NCI-H2081 (cell line): ENCODE measurements at regions not wholly inside any gene's neighbourhood (a gene's known extent, or its start where the extent isn't known, plus 50 kb on each side); places are given as distances from the start of the nearest gene placed in this dataset.
"Not testable (repeated sequence)": the region's sequence is repeated elsewhere in the genome, so short reads cannot be mapped to it uniquely, and the experiment has no call there.

Experiments used
- DNase-seq, 2 experiments: peaks; one replicate each; lab custom pipeline; 2025; lab: John Stamatoyannopoulos, UW

DNA sequence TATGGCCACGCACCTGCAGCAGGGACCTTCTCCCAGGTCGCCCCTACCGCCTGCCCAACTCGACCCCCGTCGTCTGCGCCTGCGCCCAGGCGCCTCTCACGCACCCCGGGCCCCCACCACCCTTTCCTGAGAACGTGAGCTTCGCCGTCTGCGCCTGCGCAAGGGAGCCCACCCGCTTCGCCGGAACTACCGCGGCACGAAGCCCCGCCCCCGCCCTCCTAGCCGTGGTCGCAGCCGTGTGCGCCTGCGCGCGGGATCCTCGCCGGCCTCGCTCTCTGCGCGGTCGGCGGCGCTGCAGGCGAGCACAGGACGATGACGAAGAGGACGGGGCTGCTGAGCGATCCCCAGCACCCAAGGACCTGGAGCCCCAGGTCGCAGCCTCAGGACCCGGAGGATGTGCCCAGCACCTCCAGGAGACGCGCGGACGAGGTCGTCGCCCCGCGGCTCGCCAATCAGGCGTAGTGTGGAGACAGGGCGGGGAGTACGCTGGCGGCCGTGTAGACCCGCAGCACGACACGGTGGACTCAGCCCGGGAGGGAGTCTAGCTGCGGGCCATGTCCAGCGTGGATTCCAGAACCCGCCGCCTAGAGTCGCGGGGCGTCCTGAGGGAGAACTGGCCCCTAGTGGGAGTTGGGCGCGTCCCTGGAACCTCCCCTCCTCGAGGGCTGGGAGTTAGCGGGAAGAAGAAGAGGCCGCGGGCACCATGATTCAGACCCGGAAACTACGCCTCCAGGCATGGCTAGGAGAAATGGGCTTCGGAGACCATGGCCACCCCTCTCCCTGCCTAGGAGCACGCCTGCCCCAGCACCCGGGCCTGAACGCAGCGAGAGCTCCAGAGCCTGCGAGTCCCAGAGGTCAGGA is 1120.8 kb upstream of the TMEM132C start:
- DNase-seq, result peak; percentile 8 to 10

DNA sequence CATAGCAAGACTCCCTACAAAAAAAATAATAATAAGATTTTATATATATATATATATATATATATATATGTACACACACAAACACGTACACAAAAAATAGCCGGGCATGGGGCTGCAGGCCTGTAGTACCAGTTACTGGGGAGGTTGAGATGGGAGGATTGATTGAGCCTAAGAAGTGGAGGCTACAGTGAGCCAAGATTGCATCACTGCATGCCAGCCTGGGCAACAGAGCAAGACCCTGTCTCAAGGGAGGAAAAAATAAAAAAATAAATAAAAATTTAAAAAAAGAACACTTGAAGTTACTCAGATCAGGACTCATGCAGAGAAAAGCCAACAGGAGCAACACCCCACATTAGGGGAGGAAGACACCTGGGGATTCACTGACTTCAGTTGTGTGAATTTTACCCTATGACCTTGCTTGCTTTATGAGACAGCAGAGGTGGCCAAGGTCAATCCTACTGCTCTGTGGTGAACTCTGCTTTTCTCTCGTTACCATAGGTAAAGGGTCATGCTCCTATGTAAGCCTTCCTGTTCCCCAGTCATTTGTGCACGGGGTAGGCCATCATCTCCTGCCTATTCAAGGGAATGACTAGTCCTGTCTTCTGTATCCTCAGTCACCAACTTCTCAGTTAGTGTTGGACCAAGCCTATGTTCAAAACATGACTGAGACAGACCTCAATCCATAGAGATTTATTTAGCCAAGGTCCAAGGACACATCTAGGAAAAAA is 1119.8 kb upstream of the TMEM132C start:
- DNase-seq, result no peak

DNA sequence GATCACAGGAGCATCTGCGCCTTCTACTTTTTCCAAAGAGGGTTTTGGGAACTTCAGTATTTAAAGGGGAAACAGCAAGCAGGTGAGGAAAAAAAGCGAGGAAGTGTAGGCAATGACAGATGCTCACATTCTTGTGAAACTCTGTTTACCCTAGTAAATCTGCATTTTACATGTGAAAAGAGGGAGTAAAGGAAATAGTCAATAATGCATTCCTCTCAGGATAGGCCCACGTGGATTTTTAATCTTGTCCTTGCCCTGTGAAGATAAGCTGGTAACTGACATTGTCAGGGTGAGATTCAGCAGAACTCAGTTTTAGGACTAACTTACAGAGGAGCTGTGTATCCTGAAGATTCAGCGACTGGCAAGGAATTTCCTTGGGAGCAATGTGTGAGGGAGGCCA is 1119.2 kb upstream of the TMEM132C start:
- no peak for DNase-seq

DNA sequence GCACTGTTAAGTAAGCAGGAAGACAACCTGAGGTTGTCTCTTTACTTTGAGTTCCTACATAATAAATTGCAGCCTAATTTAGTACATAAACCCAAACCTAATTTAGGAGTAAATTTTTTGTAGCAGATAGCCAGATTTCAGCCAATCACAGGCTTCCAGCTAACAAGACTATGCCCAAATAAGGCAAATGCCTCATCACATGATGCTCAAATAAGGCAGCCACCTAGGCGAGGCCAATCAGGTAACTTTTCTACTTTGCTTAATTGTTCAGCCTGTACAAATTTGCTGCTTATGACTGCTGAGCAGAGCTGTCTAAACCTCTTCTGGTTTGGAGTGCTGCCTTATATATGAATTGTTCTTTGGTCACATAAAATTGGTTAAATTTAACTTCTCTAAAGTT is 1118.7 kb upstream of the TMEM132C start:
- DNase-seq, result no peak

DNA sequence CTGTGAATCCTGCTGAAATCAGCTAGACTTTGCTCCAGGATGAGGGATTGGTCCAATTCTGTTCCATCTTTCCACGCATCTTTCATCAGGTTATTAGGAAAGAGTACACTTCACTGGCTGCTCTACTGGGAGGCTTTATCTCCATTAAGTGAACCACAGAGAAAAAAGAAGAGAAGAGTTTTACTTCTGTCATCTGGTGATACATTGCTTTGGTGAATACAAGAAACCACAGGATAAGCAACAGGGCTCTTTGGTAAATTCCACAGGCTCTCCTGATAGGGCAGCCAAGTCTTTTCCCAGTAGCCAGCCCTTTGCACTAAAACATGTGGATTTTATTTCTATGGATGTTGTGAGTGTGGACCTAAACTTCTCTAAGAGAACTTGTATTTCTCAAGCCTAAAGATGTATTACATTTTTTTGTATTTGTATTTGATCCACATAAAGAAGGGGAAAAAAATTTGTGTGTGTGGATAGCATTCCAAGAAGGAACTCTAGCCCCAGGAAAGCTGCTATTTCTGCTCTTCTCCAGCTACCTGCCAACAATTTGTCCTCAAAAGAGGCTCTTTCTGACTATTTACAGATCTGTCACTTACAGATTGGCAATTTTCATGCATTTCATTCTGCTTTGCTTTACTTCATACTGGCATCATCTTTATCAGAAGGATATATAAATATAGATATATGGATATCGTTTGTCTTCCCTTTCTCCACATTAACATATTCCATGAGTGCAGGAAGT is 1117.6 kb upstream of the TMEM132C start:
- DNase-seq, result no peak

DNA sequence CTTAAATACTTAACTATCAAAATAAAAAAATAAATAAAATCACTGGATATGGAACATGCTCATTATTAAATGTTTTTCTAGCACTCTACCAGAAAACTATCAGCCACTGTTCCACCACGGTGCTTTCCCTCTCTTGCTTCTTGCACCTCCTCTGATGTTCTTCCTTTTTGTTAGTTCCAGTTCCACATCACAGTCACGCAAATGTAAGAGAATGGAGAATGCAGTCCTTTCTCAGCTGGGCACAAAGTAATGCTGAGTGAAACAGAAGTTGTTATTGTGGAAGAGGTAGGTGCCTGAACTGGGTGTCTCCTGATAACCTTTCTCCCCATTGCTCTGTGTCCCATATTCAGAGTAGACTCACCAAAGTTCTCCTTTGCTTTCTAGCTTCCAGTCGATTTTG is 1116.9 kb upstream of the TMEM132C start:
- DNase-seq, result no peak

DNA sequence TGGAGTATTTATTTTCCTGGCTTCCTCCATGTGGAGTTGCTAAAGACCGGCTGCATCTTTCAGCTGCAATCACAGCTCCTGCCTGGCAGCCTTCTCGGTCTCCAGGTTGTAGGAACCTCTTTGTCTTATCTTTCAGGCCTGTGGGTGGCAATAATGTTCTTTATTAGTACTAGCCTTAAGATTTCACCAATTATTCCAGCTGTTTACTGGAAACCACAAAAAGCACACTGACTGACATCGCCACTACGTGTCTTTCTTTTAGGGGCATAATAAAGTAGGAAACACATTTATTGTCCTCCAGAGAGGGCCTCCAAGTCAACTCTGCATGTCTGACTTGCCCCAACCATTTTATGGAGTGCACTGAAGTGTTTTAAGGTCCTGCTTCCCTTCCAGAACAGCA is 1116.5 kb upstream of the TMEM132C start:
- no peak for DNase-seq

DNA sequence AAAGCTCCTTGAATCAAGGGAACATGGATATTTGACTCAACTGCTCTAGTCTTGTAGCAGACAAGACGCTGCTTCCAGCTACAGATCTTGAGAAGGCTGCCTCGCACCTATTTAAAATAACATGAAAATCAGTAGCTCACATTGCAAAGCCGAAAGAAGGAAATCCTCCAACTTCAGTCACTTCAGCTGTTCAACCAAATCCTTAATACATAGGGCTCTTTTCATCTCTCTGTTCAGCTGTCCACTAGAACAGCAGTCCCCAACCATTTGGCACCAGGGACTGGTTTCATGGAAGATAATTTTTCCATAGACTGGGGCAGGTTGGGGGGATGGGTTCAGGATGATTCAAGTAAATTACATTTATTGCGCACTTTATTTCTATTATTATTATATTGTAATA is 1116.0 kb upstream of the TMEM132C start:
- no peak for DNase-seq

DNA sequence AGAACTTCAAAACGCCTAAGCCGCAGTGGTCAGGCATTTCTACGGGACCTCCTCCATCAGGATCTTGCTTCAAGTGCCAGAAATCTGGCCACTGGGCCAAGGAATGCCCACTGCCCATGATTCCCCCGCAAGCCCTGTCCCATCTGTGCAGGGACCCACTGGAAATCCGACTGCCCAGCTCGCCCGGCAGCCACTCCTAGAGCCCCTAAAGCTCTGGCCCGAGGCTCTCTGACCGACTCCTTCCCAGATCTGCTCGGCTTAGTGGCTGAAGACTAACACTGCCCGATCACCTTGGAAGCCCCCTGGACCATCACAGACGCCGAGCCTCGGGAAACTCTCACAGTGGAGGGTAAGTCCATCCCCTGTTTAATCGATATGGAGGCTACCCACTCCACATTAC is 1113.0 kb upstream of the TMEM132C start:
- DNase-seq, result no peak

DNA sequence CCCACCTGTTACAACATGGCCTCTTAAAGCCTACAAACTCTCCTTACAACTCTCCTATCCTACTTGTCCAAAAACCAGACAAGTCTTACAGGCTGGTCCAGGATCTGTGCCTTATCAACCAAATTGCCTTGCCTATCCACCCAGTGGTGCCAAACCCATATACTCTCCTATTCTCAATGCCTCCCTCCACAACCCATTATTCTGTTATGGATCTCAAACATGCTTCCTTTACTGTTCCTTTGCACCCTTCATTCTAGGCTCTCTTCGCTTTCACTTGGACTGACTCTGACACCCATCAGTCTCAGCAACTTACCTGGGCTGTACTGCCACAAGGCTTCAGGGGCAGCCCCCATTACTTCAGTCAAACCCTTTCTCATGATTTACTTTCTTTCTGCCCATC is 1112.1 kb upstream of the TMEM132C start:
- not testable (repeated sequence) for DNase-seq

DNA sequence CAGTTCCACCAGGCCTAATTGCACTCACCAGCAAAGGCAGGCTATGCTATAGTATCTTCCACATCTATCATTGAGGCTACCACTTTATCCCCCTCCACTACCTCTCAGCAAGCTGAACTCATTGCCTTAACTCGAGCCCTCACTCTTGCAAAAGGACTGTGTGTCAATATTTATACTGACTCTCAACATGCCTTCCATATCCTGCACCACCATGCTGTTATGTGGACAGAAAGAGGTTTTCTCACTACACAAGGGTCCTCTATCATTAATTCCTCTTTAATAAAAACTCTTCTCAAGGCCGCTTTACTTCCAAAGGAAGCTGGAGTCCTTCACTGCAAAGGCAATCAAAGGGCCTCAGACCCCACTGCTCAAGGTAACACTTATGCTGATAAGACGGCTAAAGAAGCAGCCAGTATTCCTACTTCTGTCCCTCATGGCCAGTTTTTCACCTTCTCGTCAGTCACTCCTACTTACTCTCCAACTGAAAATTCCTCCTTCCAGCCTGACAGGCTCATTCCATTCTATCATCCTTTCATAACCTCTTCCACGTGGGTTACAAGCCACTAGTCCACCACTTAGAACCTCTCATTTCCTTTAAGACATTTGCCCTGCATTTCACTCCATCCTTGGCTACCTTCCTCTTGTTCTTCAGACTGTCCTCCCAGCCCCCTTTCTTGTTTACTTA is 1110.9 kb upstream of the TMEM132C start:
- DNase-seq, result not testable (repeated sequence)

DNA sequence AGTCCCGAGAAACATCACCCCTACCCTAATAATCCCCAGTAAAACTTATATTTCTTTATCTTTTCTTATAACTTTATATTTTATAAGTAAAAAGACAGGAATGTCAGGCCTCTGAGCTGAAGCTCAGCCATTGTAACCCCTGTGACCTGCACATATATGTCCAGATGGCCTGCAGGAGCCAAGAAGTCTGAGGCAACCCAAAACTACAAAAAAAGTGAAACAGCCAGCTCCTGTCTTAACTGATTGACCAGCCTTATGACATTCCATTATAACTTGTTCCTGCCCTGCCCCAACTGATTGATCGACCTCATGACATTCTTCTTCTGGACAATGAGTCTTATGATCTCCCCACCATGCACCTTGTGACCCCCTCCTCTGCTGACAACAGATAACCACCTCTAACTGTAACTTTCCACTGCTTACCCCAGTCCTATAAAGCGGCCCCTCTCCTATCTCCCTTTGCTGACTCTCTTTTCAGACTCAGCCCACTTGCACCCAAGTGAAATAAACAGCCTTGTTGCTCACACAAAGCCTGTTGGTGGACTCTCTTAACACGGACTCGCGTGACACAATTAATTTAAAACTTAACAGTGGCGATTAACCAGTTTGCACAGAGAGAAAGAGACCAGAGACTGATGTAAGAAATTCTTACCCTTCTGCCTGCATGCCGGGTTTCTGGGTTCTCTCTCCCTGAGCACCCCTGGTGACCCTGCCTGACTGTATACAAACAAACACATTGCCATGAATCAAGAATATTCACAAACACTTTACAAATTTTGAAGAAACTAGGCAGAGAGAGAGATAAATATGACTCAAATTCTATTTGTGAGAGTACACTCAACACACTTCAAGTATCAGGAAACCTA is 1109.2 kb upstream of the TMEM132C start:
- DNase-seq, result not testable (repeated sequence)

DNA sequence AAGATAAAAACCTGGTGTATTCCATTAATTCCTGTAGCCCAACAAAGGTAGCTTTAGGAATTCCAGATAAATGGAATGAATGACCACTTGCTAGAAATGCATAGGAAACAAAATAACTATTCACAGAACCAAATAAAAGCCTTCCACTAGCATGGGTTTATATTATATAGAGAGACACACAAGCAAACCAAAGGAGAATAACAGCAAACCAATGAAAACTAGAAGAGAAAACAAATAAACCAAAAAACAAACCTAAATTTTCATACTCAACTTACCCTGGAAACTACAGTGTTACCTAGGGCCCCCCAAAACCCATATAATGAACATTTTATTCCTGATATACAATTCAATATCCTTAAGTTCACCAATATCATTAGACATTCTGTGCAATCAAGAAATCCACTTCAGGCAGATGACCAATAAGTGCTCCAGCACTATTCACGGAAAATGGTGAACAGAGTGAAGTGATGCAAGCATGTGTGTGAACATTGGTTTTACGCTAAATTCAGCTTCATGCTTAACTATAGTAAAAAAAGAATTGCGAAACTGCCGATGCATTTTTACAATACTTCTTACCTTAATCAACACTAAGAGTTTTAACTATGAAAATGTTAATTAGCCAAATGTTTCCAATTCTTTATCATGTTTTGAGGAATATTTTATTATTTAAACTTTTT is 1108.4 kb upstream of the TMEM132C start:
- no peak for DNase-seq

DNA sequence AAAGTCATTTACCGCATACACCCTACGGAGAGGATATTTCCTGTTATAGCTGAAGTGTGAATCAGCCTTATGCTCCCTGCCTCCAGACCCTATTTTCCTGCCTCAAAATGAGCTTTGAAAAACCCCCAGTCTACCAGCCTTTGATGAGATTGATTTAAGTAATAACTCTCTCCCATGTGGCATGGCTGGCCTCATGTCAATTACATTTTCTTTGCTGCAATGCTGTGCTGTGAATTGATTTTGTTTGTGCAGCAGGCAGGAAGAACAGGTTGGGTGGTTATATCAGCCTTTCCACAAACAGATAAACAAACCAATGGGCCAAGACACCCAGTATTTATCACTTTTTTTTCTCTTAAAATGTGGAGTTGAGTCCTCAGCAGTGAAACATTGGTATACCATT is 1105.5 kb upstream of the TMEM132C start:
- no peak for DNase-seq

DNA sequence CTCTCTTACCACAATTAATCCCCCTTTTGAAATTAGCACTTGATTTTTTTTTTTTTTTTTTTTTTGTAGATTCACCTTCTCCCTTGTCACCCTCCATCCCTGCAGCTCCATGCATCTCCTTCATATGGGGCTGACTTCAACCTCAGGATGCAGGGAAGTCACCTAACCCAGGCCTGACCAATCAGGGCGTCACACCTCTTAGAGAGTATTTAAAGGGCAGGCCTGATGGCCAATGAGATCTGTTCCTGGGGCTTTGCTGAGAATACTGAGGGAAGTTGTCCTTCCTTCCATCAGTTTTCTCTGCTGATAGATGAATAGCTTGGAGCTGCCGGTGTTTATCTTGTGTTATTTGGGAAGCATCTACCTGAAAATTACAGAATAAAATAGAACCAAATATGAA is 1104.7 kb upstream of the TMEM132C start:
- DNase-seq, result peak in 1 of 2 experiments; percentile 14

DNA sequence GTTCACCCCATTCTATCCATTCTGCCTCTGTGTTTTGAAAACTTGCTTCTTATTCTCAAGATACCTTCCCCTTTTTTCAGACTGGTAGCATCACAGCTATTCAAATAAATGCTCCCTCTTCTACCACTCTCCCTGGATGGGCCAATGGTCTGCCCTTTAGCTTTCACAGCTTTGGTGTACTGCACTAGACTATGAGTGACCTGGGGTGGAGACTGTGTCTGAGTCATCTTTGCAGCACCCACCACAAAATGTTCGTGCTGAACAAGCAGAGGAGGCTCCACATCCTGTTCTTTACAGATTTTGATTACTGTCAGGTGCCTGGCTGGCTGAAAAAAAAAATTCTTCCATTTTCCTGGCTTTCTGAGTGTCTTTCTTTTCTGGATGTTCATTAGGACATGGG is 1104.1 kb upstream of the TMEM132C start:
- DNase-seq, result no peak

DNA sequence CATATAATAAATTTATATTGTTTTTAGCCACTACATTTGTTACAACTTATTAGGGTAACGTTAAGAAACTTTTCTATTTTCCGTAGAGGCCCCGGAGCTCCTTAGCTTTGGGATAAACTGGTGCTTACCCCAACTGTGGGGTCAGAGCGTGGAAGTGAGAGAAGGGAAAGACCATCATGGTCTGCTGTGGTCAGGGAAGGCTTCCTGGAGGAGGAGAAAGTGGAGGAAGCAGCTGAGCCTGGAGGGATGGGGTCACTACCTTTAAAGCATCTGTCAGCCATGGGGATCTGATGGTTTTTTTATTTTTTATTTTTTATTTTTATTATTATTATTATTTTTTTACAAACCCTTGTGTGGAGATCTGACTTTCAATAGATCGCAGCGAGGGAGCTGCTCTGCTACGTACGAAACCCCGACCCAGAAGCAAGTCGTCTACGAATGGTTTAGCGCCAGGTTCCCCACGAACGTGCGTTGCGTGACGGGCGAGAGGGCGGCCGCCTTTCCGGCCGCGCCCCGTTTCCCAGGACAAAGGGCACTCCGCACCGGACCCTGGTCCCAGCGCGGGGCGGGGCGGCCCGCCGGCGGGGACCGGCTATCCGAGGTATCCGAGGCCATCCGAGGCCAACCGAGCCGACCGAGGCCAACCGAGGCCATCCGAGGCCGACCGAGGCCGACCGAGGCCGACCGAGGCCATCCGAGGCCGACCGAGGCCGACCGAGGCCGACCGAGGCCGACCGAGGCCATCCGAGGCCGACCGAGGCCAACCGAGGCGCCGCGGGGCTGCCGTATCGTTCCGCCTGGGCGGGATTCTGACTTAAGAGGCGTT is 1101.2 kb upstream of the TMEM132C start:
- peak; percentile 86 to 89 for DNase-seq

DNA sequence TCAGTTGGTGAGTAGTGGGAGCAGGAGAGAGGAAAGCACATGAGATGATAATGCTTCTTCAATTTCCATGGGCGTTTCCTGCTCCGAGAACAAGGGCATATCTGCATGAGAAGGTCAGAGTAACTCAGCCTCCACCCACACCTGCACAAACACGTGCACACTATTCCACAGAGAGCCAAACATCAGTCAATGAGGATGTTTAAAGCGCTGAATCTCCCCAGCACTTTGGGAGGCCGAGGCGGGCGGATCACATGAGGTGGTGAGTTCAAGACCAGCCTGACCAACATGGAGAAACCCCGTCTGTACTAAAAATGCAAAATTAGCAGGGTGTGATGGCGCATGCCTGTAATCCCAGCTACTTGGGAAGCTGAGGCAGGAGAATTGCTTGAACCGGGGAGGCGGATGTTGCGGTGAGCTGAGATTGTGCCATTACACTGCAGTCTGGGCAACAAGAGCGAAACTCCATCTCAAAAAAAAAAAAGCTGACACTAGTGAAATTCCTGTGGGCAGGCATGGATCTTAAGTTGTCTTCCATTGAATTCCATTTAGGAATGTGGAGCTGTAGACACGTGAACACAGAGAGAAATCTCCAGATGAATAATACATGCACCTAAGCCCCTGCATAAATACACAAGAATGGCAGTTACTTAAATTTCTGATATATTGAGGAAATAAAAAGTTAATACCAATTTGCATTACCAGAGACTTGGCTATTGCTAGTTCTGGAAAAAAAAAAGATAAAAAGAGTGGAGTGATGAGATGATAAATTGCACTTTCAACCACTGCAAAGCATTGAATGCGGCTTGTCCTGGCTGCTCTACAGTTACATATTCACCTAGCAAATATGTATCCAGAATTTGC is 1097.4 kb upstream of the TMEM132C start:
- DNase-seq, result no peak
